GM19035 (cell line): ENCODE measurements at regions not wholly inside any gene's neighbourhood (a gene's known extent, or its start where the extent isn't known, plus 50 kb on each side); places are given as distances from the start of the nearest gene placed in this dataset.
"Not testable (repeated sequence)": the region's sequence is repeated elsewhere in the genome, so short reads cannot be mapped to it uniquely, and the experiment has no call there.

ENCODE experiments used
- ATAC-seq: cut with Tn5 transposase; IDR thresholded peaks from one replicate; pipeline ENCODE4 v1.9.1; 2021; ENCODE audit not compliant: unreplicated experiment

- no peak for ATAC-seq
Measured at GRCh38 chr2:184186436-184186835, 411.9 kb upstream of the ZNF804A start.

- ATAC-seq, result no peak
Measured at GRCh38 chr2:184187421-184187971, 410.8 kb upstream of the ZNF804A start.

GRCh38 chr2:184190725-184191124 lies 407.6 kb upstream of the ZNF804A start:
- ATAC-seq, result no peak

- no peak for ATAC-seq
Measured at GRCh38 chr2:184192649-184193048, 405.7 kb upstream of the ZNF804A start.

GRCh38 chr2:184197413-184197812 lies 400.9 kb upstream of the ZNF804A start:
- ATAC-seq, result no peak

GRCh38 chr2:184198791-184199190 lies 399.5 kb upstream of the ZNF804A start:
- ATAC-seq, result not testable (repeated sequence)

- ATAC-seq, result no peak
Measured at GRCh38 chr2:184199274-184199673, 399.1 kb upstream of the ZNF804A start.

- ATAC-seq, result no peak
Measured at GRCh38 chr2:184201246-184201645, 397.1 kb upstream of the ZNF804A start.

- ATAC-seq, result no peak
Measured at GRCh38 chr2:184203661-184204060, 394.7 kb upstream of the ZNF804A start.

GRCh38 chr2:184205048-184205596 lies 393.2 kb upstream of the ZNF804A start:
- no peak for ATAC-seq

- no peak for ATAC-seq
Measured at GRCh38 chr2:184206045-184206444, 392.3 kb upstream of the ZNF804A start.

GRCh38 chr2:184210329-184210728 lies 388.0 kb upstream of the ZNF804A start:
- no peak for ATAC-seq

GRCh38 chr2:184215745-184216144 lies 382.6 kb upstream of the ZNF804A start:
- peak; percentile 52 for ATAC-seq

GRCh38 chr2:184256611-184257010 lies 341.7 kb upstream of the ZNF804A start:
- no peak for ATAC-seq

GRCh38 chr2:184261331-184261730 lies 337.0 kb upstream of the ZNF804A start:
- ATAC-seq, result no peak

GRCh38 chr2:184261818-184262217 lies 336.5 kb upstream of the ZNF804A start:
- ATAC-seq, result no peak

GRCh38 chr2:184268900-184269477 lies 329.3 kb upstream of the ZNF804A start:
- ATAC-seq, result no peak

GRCh38 chr2:184270660-184271059 lies 327.7 kb upstream of the ZNF804A start:
- no peak for ATAC-seq

- no peak for ATAC-seq
Measured at GRCh38 chr2:184272056-184272455, 326.3 kb upstream of the ZNF804A start.

- no peak for ATAC-seq
Measured at GRCh38 chr2:184294831-184295230, 303.5 kb upstream of the ZNF804A start.

GRCh38 chr2:184297085-184297484 lies 301.2 kb upstream of the ZNF804A start:
- no peak for ATAC-seq

- no peak for ATAC-seq
Measured at GRCh38 chr2:184302506-184302905, 295.8 kb upstream of the ZNF804A start.

- no peak for ATAC-seq
Measured at GRCh38 chr2:184304006-184304405, 294.3 kb upstream of the ZNF804A start.
